ENCODE measurements at regions not wholly inside any gene's neighbourhood (a gene's known extent, or its start where the extent isn't known, plus 50 kb on each side); places are given as distances from the start of the nearest gene placed in this dataset.

- Histone ChIP-seq H4K91ac (ENCODE audit: insufficient read length, low read depth, low read length) (no peak overlapping the region), H2BK5ac (ENCODE audit: insufficient read length, low read length) (no peak overlapping the region), H2AFZ (ENCODE audit: low read length) (no peak overlapping the region), H3K14ac (ENCODE audit: insufficient read depth, low read length) (no peak overlapping the region), H4K8ac (replicated peaks; ENCODE audit: insufficient read length, low read depth, low read length) (no peak overlapping the region), H3K27me3 (ENCODE audit: insufficient read depth, low read length) (no peaks in the 10 kb centered on the region; the same call in 1 of the 2 replicates), H3K79me1 (ENCODE audit: insufficient read depth, low read depth, low read length, poor library complexity, severe bottlenecking) (no peaks in the 10 kb centered on the region), H3T11ph (ENCODE audit: low read length) (no peak overlapping the region), H3K9ac (ENCODE audit: extremely low read depth, insufficient read length, low read length) (no peak overlapping the region), H3K18ac (ENCODE audit: insufficient read length, low read depth, low read length) (no peak overlapping the region), H3K56ac (ENCODE audit: insufficient read length, low read depth, low read length) (no peak overlapping the region), H3K27ac (ENCODE audit: insufficient read length, low read depth, low read length) (no peak overlapping the region), H3K23ac (ENCODE audit: insufficient read length, low read depth, low read length) (no peak overlapping the region), H3K9me3 (ENCODE audit: control insufficient read depth, low read depth, low read length) (peaks cover 94% of the 10 kb centered on the region), H3K4ac (ENCODE audit: low read depth, low read length) (no peak overlapping the region), H4K5ac (ENCODE audit: insufficient read length, low read depth, low read length) (no peak overlapping the region), H3K79me2 (ENCODE audit: insufficient read depth, low read length) (no peaks in the 10 kb centered on the region), H4K20me1 (ENCODE audit: control insufficient read depth, insufficient read depth, insufficient read length) (no peaks in the 10 kb centered on the region), H2BK120ac (ENCODE audit: low read depth, low read length, poor library complexity, severe bottlenecking) (no peak overlapping the region), H3K4me1 (ENCODE audit: insufficient read depth, low read length) (no peaks in the 10 kb centered on the region), H2BK12ac (ENCODE audit: insufficient read length, low read depth, low read length) (no peak overlapping the region), H2BK15ac (ENCODE audit: low read depth, low read length) (no peak overlapping the region), H2BK20ac (ENCODE audit: low read depth, low read length, poor library complexity, severe bottlenecking) (no peak overlapping the region), H2AK5ac (ENCODE audit: insufficient read length, low read length) (no peak overlapping the region), H3K4me2 (ENCODE audit: insufficient read depth, insufficient read length, low read length) (no peak overlapping the region), H3K23me2 (ENCODE audit: insufficient read length, low read depth, low read length, poor library complexity, severe bottlenecking) (no peaks in the 10 kb centered on the region)
- Mint-ChIP-seq H3K36me3 (ENCODE audit: insufficient read depth in 1 of 3, low read depth in 3 of 3) (peaks cover 13 to 23% (median 19%) of the 10 kb centered on the region in 3 experiments; a peak in 6 of 7 replicates), H3K4me1 (no peaks in the 10 kb centered on the region), H3K27me3 (ENCODE audit: low read depth) (peaks cover 2% of the 10 kb centered on the region), H3K27ac (no peak overlapping the region), H3K4me3 (no peak overlapping the region), H3K9me3 (peaks cover 87 to 99% of the 10 kb centered on the region in 2 experiments)
- DNase-seq, result no peak
- no CpG with 5 or more reads among the region's 13 CpGs for WGBS (ENCODE audit: extremely low coverage, insufficient read length, low lambda C conversion rate)
- TF ChIP-seq CTCF (conservative IDR thresholded peaks at IDR 0.05), result no peak
These were observed 362.4 kb downstream of the ALG10 start for GRCh38 chr12:34384693-34385092.

All from H9 (cell line).